Naive B cell (primary cell): ENCODE measurements at regions not wholly inside any gene's neighbourhood (a gene's known extent, or its start where the extent isn't known, plus 50 kb on each side); places are given as distances from the start of the nearest gene placed in this dataset.

ENCODE experiments used
- ATAC-seq, 2 donors: fragments of 150-1000 bp; cut with Tn5 transposase; 2 replicates each; pipeline ENCODE4 v1.10.0; 2021; ENCODE audit warnings: low read depth in 2 of 2, mild to moderate bottlenecking in 2 of 2, moderate library complexity in 2 of 2
- DNase-seq: peaks from one replicate; pipeline ENCODE4 v3.0.0; 2022
- H3K27ac Mint-ChIP-seq, 6 donors: one replicate each; pipeline ENCODE4 v1.8.0; 2020 to 2022; ENCODE audit warnings: mild to moderate bottlenecking in 6 of 6, mixed read lengths in 6 of 6, moderate library complexity in 5 of 6, inconsistent platforms in 2 of 6
- H3K27me3 Mint-ChIP-seq, 3 donors: one replicate each; pipeline ENCODE4 v1.8.0; 2021 to 2022; ENCODE audit warnings: mixed read lengths in 3 of 3, mild to moderate bottlenecking in 1 of 3
- H3K36me3 Mint-ChIP-seq, 2 donors: one replicate each; pipeline ENCODE4 v1.8.0; 2020 to 2022; ENCODE audit warnings: mixed read lengths in 2 of 2, inconsistent platforms in 1 of 2, mild to moderate bottlenecking in 1 of 2
- H3K4me1 Mint-ChIP-seq, 3 donors: one replicate each; pipeline ENCODE4 v1.8.0; 2020 to 2022; ENCODE audit warnings: mixed read lengths in 3 of 3, inconsistent platforms in 1 of 3, mild to moderate bottlenecking in 1 of 3, moderate library complexity in 1 of 3
- H3K4me3 Mint-ChIP-seq, 8 donors: one replicate each; pipeline ENCODE4 v1.8.0; 2020 to 2022; ENCODE audit warnings: mild to moderate bottlenecking in 8 of 8, mixed read lengths in 8 of 8, moderate library complexity in 8 of 8, inconsistent platforms in 2 of 8
- H3K9me3 Mint-ChIP-seq, 7 donors: one replicate each; pipeline ENCODE4 v1.8.0; 2020 to 2022; ENCODE audit warnings: mixed read lengths in 7 of 7, mild to moderate bottlenecking in 5 of 7, inconsistent platforms in 2 of 7, moderate library complexity in 1 of 7

- no peak overlapping the region for H3K27ac Mint-ChIP-seq
- ATAC-seq = no peak
- H3K36me3 Mint-ChIP-seq = no peaks in the 10 kb centered on the region
- no peak for DNase-seq
- H3K4me1 Mint-ChIP-seq = no peaks in the 10 kb centered on the region
- H3K27me3 Mint-ChIP-seq = peaks cover 11 to 16% (median 15%) of the 10 kb centered on the region in 3 donors
- peaks cover 0 to 2% (median 0%) of the 10 kb centered on the region in 7 donors for H3K9me3 Mint-ChIP-seq
- H3K4me3 Mint-ChIP-seq = no peak overlapping the region
Measured at GRCh38 chr9:38213631-38214299, 144.7 kb upstream of the SHB start.

DNA sequence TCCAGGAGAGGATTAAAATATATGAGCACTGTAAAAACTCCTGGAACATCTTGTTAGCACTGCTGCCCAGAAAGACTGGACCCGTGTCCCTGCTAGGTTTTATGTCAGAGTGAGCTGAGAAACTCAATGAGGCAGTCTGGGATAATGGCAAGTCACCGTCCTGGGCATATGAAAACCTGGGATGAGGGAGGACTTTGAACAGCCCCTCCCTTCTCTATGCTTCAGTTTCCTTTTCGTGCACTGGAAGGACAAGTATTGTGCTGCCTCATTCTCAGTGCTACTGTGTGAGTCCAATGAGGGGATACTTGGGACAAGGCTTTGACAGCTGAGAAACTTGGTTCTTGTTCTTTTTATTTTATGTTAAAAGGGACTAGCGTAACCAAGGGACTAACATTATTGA lies 143.0 kb upstream of the SHB start:
- H3K9me3 Mint-ChIP-seq = peaks cover 0 to 3% (median 0%) of the 10 kb centered on the region in 7 donors
- no peak for ATAC-seq

DNA sequence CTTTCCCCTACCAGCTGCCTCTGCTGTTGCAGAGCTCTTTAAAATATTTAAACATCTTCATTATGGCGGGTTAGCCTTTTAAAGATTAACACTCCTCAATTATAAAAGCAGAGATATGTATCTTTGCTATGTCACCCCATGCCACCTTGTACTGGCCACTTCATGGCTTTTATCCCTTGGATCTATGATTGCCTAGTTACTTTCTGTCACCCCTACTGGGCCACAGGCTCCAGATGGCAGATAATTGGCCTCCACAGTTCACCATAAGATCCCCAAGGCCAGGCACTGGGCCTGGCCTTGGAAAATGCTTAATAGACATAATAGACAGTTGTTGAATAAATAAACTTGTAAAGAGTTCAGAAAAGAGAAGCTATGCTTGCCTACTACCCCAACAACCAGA lies 142.0 kb upstream of the SHB start:
- ATAC-seq (no peak), DNase-seq (no peak)
- Mint-ChIP-seq H3K4me1 (no peaks in the 10 kb centered on the region), H3K27me3 (peaks cover 11 to 16% (median 15%) of the 10 kb centered on the region in 3 donors), H3K9me3 (peaks cover 0 to 3% (median 0%) of the 10 kb centered on the region in 7 donors), H3K4me3 (no peak overlapping the region), H3K36me3 (no peaks in the 10 kb centered on the region), H3K27ac (no peak overlapping the region)

More for the DNA sequence above, 143.0 kb upstream of the SHB start:
- Mint-ChIP-seq H3K4me1 (no peaks in the 10 kb centered on the region), H3K4me3 (no peak overlapping the region), H3K27ac (no peak overlapping the region), H3K27me3 (peaks cover 11 to 16% (median 15%) of the 10 kb centered on the region in 3 donors), H3K36me3 (no peaks in the 10 kb centered on the region)
- no peak for DNase-seq

DNA sequence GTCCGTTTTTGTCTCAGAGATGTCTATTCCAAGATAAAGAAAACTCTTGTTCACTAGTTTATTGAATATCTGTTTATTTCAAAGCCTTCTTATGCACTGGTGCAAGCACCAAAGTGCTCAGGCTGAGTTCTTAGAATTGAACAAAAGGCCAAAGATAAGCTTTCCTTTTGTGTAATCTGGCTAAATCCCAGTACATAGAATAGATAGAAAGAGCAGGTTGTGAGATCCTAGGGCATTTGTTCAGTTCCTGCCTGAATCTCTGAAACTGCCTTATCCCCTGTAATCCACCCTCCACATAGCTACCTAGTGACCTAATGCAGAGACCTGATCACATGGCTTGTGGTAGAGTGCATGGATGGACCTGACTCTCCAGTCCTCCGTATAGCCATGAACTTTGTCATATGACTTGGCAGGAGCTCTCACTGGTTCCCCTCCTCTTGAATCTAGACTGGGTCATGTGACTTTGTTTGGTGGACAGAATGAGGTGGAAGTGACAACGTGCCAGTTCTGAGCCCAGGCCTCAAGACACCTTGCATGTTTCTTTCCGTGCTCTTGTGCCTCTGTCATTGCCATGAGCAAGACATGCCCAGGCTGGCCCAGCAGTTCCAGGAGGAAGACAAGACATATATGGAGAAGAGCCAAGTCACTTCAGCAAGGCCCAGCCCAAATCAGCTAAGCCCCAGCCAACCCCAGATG lies 139.3 kb upstream of the SHB start:
- no peak overlapping the region for H3K4me3 Mint-ChIP-seq
- peaks cover 3 to 8% (median 3%) of the 10 kb centered on the region in 3 donors for H3K27me3 Mint-ChIP-seq
- H3K9me3 Mint-ChIP-seq = peaks cover 0 to 3% (median 0%) of the 10 kb centered on the region in 7 donors
- H3K4me1 Mint-ChIP-seq = no peaks in the 10 kb centered on the region
- ATAC-seq = no peak
- DNase-seq = no peak
- H3K36me3 Mint-ChIP-seq = no peaks in the 10 kb centered on the region
- no peak overlapping the region for H3K27ac Mint-ChIP-seq

DNA sequence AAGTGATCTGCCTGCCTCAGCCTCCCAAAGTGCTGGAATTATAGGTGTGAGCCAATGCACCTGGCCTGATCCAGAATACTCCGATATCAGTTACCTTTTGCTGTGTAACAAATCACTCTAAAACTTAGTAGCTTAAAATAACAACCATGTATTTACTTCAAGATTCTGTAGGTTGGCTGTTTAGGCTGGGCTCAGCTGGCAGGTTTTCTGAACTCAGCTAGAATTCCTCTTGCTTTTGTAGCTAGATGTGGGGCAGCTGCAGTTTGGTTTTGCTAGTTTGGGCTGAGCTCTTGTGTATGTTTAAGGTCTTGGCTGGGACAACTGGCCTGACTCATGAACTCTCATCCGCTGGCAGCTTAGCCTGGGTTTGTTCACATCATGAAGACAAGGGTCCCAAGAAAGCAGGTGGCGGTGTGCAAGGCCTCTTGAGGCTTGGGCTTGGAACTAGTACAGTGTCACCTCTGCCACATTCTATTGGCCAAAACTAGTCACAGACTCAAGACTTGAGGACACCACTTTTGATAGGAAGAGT lies 138.3 kb upstream of the SHB start:
- no peak overlapping the region for H3K27ac Mint-ChIP-seq
- no peak for ATAC-seq
- H3K4me3 Mint-ChIP-seq = no peak overlapping the region
- no peak for DNase-seq
- peaks cover 0 to 5% (median 3%) of the 10 kb centered on the region in 3 donors for H3K27me3 Mint-ChIP-seq
- H3K36me3 Mint-ChIP-seq = no peaks in the 10 kb centered on the region
- H3K9me3 Mint-ChIP-seq = peaks cover 0 to 3% (median 1%) of the 10 kb centered on the region in 7 donors
- H3K4me1 Mint-ChIP-seq = no peaks in the 10 kb centered on the region

DNA sequence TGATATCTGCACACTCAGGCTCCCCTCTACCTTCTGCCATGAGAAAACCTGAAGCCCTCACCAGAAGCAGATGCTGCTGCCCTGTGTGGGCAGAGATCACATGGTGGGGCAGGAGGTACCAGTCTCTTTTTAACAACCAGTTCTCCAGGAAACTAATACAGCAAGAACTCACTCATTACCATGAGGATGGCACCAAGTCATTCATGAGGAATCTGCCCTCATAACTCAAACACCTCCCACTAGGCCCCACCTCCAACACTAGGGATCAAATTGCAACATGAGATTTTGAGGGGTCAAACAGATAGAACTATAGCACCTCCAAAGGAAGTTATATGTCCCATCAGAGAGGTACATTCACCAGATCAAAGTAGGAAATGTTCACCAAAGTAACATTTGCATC lies 136.3 kb upstream of the SHB start:
- no peak for ATAC-seq
- no peaks in the 10 kb centered on the region for H3K4me1 Mint-ChIP-seq
- peaks cover 3 to 9% (median 9%) of the 10 kb centered on the region in 3 donors for H3K27me3 Mint-ChIP-seq
- no peak overlapping the region for H3K4me3 Mint-ChIP-seq
- H3K27ac Mint-ChIP-seq = no peak overlapping the region
- no peak for DNase-seq
- H3K36me3 Mint-ChIP-seq = peaks cover 0 to 10% of the 10 kb centered on the region in 2 donors
- H3K9me3 Mint-ChIP-seq = peaks cover 0 to 14% (median 7%) of the 10 kb centered on the region in 7 donors

DNA sequence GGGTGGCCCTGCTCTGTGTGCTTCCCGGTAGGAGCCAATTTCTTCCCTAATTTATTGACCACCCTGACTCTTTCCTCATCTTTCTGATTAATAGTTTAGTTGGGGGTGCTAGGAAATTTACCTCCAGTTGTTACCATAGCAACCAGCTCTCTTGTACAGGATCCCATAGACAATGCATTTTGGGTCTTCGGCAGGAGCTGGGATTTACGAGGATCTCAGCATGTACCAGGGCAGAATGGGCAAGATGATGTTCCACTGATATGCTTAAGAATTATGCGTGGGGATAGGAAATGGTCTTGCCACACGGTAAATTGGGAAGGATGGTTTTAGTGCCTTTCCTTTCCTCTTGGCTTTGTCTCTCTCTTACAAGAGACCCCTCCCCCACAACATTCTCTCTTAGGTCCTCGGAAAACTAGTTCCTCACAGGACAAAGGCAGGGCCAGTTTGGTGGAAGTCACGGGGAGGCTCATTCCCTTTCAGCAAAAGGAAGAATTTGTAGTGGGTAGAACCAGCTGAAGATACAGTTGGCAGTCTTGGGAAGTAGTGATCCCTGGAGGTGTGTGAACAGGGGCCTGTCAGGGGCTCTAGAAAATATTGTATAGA lies 133.4 kb upstream of the SHB start:
- Mint-ChIP-seq H3K4me3 (no peak overlapping the region), H3K36me3 (peaks cover 0 to 10% of the 10 kb centered on the region in 2 donors), H3K27ac (peak overlapping the region in 1 of 6 donors; percentile 72), H3K27me3 (peaks cover 0 to 23% (median 21%) of the 10 kb centered on the region in 3 donors), H3K9me3 (peaks cover 0 to 14% (median 5%) of the 10 kb centered on the region in 7 donors), H3K4me1 (no peaks in the 10 kb centered on the region)
- DNase-seq (no peak), ATAC-seq (no peak)

GRCh38 chr9:38201844-38202243 lies 132.8 kb upstream of the SHB start:
- Mint-ChIP-seq H3K36me3 (peaks cover 0 to 10% of the 10 kb centered on the region in 2 donors), H3K27ac (no peak overlapping the region), H3K9me3 (peaks cover 0 to 14% (median 5%) of the 10 kb centered on the region in 7 donors), H3K4me3 (no peak overlapping the region), H3K4me1 (no peaks in the 10 kb centered on the region), H3K27me3 (peaks cover 0 to 26% (median 21%) of the 10 kb centered on the region in 3 donors)
- DNase-seq (no peak), ATAC-seq (no peak)

GRCh38 chr9:38200431-38200830 lies 131.4 kb upstream of the SHB start:
- DNase-seq (no peak), ATAC-seq (no peak)
- H3K27me3 Mint-ChIP-seq = peaks cover 0 to 37% (median 21%) of the 10 kb centered on the region in 3 donors
- H3K27ac Mint-ChIP-seq = no peak overlapping the region
- no peak overlapping the region for H3K4me3 Mint-ChIP-seq
- peaks cover 0 to 10% of the 10 kb centered on the region in 2 donors for H3K36me3 Mint-ChIP-seq
- peaks cover 0 to 3% (median 0%) of the 10 kb centered on the region in 3 donors for H3K4me1 Mint-ChIP-seq
- peaks cover 0 to 14% (median 5%) of the 10 kb centered on the region in 7 donors for H3K9me3 Mint-ChIP-seq

DNA sequence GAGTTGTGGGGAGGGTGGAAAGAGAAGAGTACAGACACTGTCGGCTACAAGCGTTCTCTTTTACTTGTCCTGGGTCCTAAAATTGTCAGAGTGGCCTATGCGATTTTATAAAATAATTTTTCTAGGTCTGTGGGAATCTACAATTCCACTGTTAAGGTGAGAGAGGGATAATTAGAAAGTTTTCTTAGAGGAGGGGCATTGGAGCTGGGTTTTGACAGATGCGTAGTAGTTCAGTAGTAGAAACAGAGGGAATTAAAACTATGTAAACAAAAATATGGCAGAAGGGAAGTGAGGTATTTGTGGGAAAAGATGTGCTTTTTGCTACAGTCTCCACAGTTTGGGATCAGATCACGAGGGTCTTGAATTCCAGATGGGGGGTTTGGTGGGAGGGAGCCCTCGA lies 129.1 kb upstream of the SHB start:
- Mint-ChIP-seq H3K9me3 (peaks cover 0 to 14% (median 5%) of the 10 kb centered on the region in 7 donors), H3K4me1 (peaks cover 0 to 3% (median 0%) of the 10 kb centered on the region in 3 donors), H3K27ac (no peak overlapping the region), H3K4me3 (no peak overlapping the region), H3K36me3 (peaks cover 0 to 10% of the 10 kb centered on the region in 2 donors), H3K27me3 (peaks cover 0 to 37% (median 21%) of the 10 kb centered on the region in 3 donors)
- ATAC-seq = no peak
- no peak for DNase-seq

DNA sequence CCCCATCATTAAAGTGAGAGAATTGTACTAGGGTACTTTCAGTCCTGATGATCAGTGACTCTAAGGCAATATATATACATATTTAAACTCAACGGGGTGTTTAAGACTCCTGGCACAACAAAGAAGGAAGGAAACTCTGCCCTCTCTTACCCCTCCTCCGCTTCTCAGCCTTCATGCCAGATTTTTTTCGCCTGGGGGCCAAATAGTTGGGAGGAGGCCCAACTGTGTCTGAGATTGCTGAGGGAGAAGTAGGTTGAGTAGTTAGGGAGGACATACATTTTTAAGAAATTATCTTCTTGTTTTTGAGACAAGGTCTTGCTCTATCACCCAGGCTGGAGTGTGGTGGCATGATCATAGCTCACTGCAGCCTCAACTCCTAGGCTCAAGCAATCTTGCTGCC lies 127.7 kb upstream of the SHB start:
- no peak for DNase-seq
- Mint-ChIP-seq H3K4me3 (no peak overlapping the region), H3K9me3 (peaks cover 0 to 6% (median 3%) of the 10 kb centered on the region in 7 donors), H3K27me3 (peaks cover 0 to 33% (median 13%) of the 10 kb centered on the region in 3 donors), H3K27ac (no peak overlapping the region), H3K4me1 (peaks cover 0 to 3% (median 0%) of the 10 kb centered on the region in 3 donors), H3K36me3 (peaks cover 0 to 6% of the 10 kb centered on the region in 2 donors)
- ATAC-seq = no peak

- ATAC-seq (no peak), DNase-seq (no peak)
- peak overlapping the region in 1 of 8 donors; percentile 71 for H3K4me3 Mint-ChIP-seq
- peaks cover 0 to 28% (median 12%) of the 10 kb centered on the region in 3 donors for H3K27me3 Mint-ChIP-seq
- H3K36me3 Mint-ChIP-seq = no peaks in the 10 kb centered on the region
- no peaks in the 10 kb centered on the region for H3K9me3 Mint-ChIP-seq
- H3K4me1 Mint-ChIP-seq = peaks cover 0 to 3% (median 0%) of the 10 kb centered on the region in 3 donors
- peak overlapping the region in 1 of 6 donors; percentile 59 for H3K27ac Mint-ChIP-seq
Measured at GRCh38 chr9:38195737-38196161, 126.7 kb upstream of the SHB start.

GRCh38 chr9:38194870-38195269 lies 125.8 kb upstream of the SHB start:
- Mint-ChIP-seq H3K36me3 (no peaks in the 10 kb centered on the region), H3K27ac (no peak overlapping the region), H3K4me1 (peaks cover 0 to 3% (median 0%) of the 10 kb centered on the region in 3 donors), H3K4me3 (no peak overlapping the region), H3K27me3 (peaks cover 0 to 28% (median 12%) of the 10 kb centered on the region in 3 donors), H3K9me3 (no peaks in the 10 kb centered on the region)
- ATAC-seq = no peak
- DNase-seq = no peak
